22Rv1 (cell line): ENCODE measurements at regions not wholly inside any gene's neighbourhood (a gene's known extent, or its start where the extent isn't known, plus 50 kb on each side); places are given as distances from the start of the nearest gene placed in this dataset.

Experiments
- ZFX ChIP-seq: fragments of 450-650 bp; IDR thresholded peaks from 2 replicates; pipeline ENCODE4 v1.6.1; 2017; ENCODE audit warnings: antibody characterized with exemption, borderline replicate concordance
- TF ChIP-seq, protein P1 (sequence below): fragments of 450-650 bp; IDR thresholded peaks from 2 replicates; pipeline ENCODE4 v1.5.1; 2017; ENCODE audit warnings: mild to moderate bottlenecking

- TF ChIP-seq, protein P1, sequence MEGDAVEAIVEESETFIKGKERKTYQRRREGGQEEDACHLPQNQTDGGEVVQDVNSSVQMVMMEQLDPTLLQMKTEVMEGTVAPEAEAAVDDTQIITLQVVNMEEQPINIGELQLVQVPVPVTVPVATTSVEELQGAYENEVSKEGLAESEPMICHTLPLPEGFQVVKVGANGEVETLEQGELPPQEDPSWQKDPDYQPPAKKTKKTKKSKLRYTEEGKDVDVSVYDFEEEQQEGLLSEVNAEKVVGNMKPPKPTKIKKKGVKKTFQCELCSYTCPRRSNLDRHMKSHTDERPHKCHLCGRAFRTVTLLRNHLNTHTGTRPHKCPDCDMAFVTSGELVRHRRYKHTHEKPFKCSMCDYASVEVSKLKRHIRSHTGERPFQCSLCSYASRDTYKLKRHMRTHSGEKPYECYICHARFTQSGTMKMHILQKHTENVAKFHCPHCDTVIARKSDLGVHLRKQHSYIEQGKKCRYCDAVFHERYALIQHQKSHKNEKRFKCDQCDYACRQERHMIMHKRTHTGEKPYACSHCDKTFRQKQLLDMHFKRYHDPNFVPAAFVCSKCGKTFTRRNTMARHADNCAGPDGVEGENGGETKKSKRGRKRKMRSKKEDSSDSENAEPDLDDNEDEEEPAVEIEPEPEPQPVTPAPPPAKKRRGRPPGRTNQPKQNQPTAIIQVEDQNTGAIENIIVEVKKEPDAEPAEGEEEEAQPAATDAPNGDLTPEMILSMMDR, result no peak
- no peak for TF ChIP-seq ZFX
Measured at GRCh38 chr2:41610501-41611190, 437.2 kb upstream of the PKDCC start.
